HL-60 (cell line): ENCODE measurements at regions not wholly inside any gene's neighbourhood (a gene's known extent, or its start where the extent isn't known, plus 50 kb on each side); places are given as distances from the start of the nearest gene placed in this dataset.

Source experiments
- DNase-seq, 2 experiments: peaks; one replicate each; pipeline ENCODE4 v3.0.0-alpha.2; 2010 to 2020; ENCODE audit warnings: low read depth in 1 of 2, low spot score in 1 of 2
- H3K27ac ChIP-seq: fragments of 250-450 bp; sonication (Bioruptor Pico); replicated peaks from 2 replicates; pipeline ENCODE4 v1.5.1; 2020; ENCODE audit warnings: mild to moderate bottlenecking, moderate library complexity
- H3K27me3 ChIP-seq: fragments of 250-450 bp; sonication (Bioruptor Pico); 2 replicates; pipeline ENCODE4 v1.5.1; 2021; ENCODE audit warnings: mild to moderate bottlenecking, moderate library complexity; ENCODE audit not compliant: insufficient read depth, poor library complexity, severe bottlenecking
- H3K4me3 ChIP-seq: replicated peaks from 2 replicates; pipeline ENCODE4 v1.5.1; 2011; ENCODE audit warnings: mild to moderate bottlenecking, control low read depth, low read length; ENCODE audit not compliant: insufficient read depth
- CTCF ChIP-seq: IDR thresholded peaks from one replicate; pipeline ENCODE4 v1.5.1; 2011; ENCODE audit warnings: low read length, control low read depth, inconsistent platforms; ENCODE audit not compliant: insufficient read depth
- GABPA ChIP-seq: IDR thresholded peaks from 2 replicates; pipeline ENCODE4 v1.6.1; 2012; ENCODE audit warnings: low read depth
- POLR2AphosphoS5 ChIP-seq: IDR thresholded peaks from 2 replicates; pipeline ENCODE4 v1.6.1; 2012; ENCODE audit warnings: low read depth
- REST ChIP-seq: IDR thresholded peaks from 2 replicates; pipeline ENCODE4 v1.6.1; 2012; ENCODE audit warnings: low read depth; ENCODE audit not compliant: insufficient replicate concordance
- SPI1 ChIP-seq: IDR thresholded peaks from 2 replicates; pipeline ENCODE4 v1.6.1; 2012; ENCODE audit warnings: low read depth, mild to moderate bottlenecking, borderline replicate concordance

- no peak overlapping the region for H3K27ac ChIP-seq
- no peak for TF ChIP-seq REST
- TF ChIP-seq POLR2AphosphoS5 = no peak
- no peak for DNase-seq
- H3K27me3 ChIP-seq = no peaks in the 10 kb centered on the region
- no peak overlapping the region for H3K4me3 ChIP-seq
These were observed 627.6 kb downstream of the CCDC85A start for GRCh38 chr2:56811401-56811800.

- no peak for DNase-seq
- no peak overlapping the region for H3K4me3 ChIP-seq
- TF ChIP-seq GABPA = no peak
- no peak for TF ChIP-seq SPI1
- TF ChIP-seq CTCF = no peak
- no peak for TF ChIP-seq REST
- no peak for TF ChIP-seq POLR2AphosphoS5
- H3K27me3 ChIP-seq = no peaks in the 10 kb centered on the region
- H3K27ac ChIP-seq = no peak overlapping the region
These were observed 628.6 kb downstream of the CCDC85A start for GRCh38 chr2:56812432-56812831.

- DNase-seq = no peak
- no peak for TF ChIP-seq SPI1
- TF ChIP-seq CTCF = no peak
- TF ChIP-seq REST = no peak
- TF ChIP-seq POLR2AphosphoS5 = no peak
- TF ChIP-seq GABPA = no peak
- no peak overlapping the region for H3K27ac ChIP-seq
These were observed 629.7 kb downstream of the CCDC85A start for GRCh38 chr2:56813490-56813889.

GRCh38 chr2:56816666-56817065 is 632.9 kb downstream of the CCDC85A start:
- TF ChIP-seq GABPA = no peak
- H3K27me3 ChIP-seq = no peaks in the 10 kb centered on the region
- no peak for DNase-seq
- no peak overlapping the region for H3K4me3 ChIP-seq
- H3K27ac ChIP-seq = no peak overlapping the region

More at GRCh38 chr2:56813490-56813889, 629.7 kb downstream of the CCDC85A start:
- no peaks in the 10 kb centered on the region for H3K27me3 ChIP-seq
- H3K4me3 ChIP-seq = no peak overlapping the region
